HepG2 (cell line): ENCODE measurements at regions not wholly inside any gene's neighbourhood (a gene's known extent, or its start where the extent isn't known, plus 50 kb on each side); places are given as distances from the start of the nearest gene placed in this dataset.

Experiments used
- ATAC-seq: fragments of 200-7000 bp; cut with Tn5 transposase; 3 replicates; pipeline ENCODE4 v1.9.1; 2020; ENCODE audit warnings: mild to moderate bottlenecking, moderate library complexity
- BruUV-seq: library from RNA; stranded (reverse); fragments of 400-500 nt; replicated peaks from 2 replicates; lab custom pipeline; 2021; lab: Mats Ljungman, UMichigan
- CTCF ChIA-PET: fragments of 300-600 bp; formaldehyde crosslinking; extraction: SDS; loops from one replicate; lab custom pipeline; 2021; ENCODE audit warnings: low total read pairs, inconsistent platforms, low intra/inter-chr PET ratio; lab: Yijun Ruan, JAX
- POLR2A ChIA-PET: fragments of 350-600 bp; sonication (Branson Sonifier 250); formaldehyde crosslinking; loops from one replicate; lab custom pipeline; 2020; ENCODE audit warnings: antibody characterized with exemption, inconsistent platforms; lab: Yijun Ruan, JAX
- DNase-seq: peaks from one replicate; pipeline ENCODE4 v3.0.0-alpha.2; 2015; ENCODE audit warnings: low spot score
- FAIRE-seq: peaks from 3 replicates; lab custom pipeline; 2011; peaks lifted over from hg19 to GRCh38; lab: Jason Lieb, UNC
- H2AFZ ChIP-seq: one replicate; pipeline ENCODE4 v1.6.1; 2011; ENCODE audit warnings: low read length, inconsistent platforms
- H3K27ac ChIP-seq: fragments of 300-600 bp; 3 replicates; pipeline ENCODE4 v1.8.0; 2011; ENCODE audit warnings: mixed run types, mild to moderate bottlenecking, mixed read lengths, low read length, inconsistent platforms; ENCODE audit not compliant: insufficient read depth; ENCODE audit errors: extremely low read length
- H3K27me3 ChIP-seq, 2 experiments: fragments of 200-600 bp in 1 of 2; 2 replicates in 1 of 2; 3 replicates in 1 of 2; pipeline versions ENCODE4 v1.6.0 to v1.8.0; 2011; ENCODE audit warnings: low read length in 2 of 2, mild to moderate bottlenecking in 2 of 2, moderate library complexity in 2 of 2, inconsistent platforms in 1 of 2; ENCODE audit not compliant: insufficient read depth in 2 of 2, control insufficient read depth in 1 of 2
- H3K36me3 ChIP-seq, 2 experiments: fragments of 200-600 bp in 1 of 2; replicated peaks in 1 of 2; 2 replicates in 1 of 2; 3 replicates in 1 of 2; pipeline versions ENCODE4 v1.5.1 to v1.8.0; 2011; ENCODE audit warnings: low read length in 2 of 2, inconsistent platforms in 1 of 2; ENCODE audit not compliant: insufficient read depth in 2 of 2, control insufficient read depth in 1 of 2
- H3K4me1 ChIP-seq: 2 replicates; pipeline ENCODE4 v1.5.1; 2012; ENCODE audit warnings: low read length, inconsistent platforms; ENCODE audit not compliant: insufficient read depth
- H3K4me2 ChIP-seq: 2 replicates; pipeline ENCODE4 v1.6.0; 2011; ENCODE audit warnings: low read depth, low read length, inconsistent platforms
- H3K4me3 ChIP-seq, 3 experiments: fragments of 200-600 bp in 1 of 3; sonication (generic), shearing (Covaris generic) in 1 of 3; replicated peaks in 1 of 3; 2 replicates each; pipeline ENCODE4 v1.5.1; 2011 to 2016; ENCODE audit warnings: low read length in 3 of 3, inconsistent platforms in 2 of 3, low read depth in 2 of 3, mild to moderate bottlenecking in 2 of 3, control low read depth in 1 of 3, mixed read lengths in 1 of 3; ENCODE audit not compliant: insufficient read depth in 1 of 3
- H3K79me2 ChIP-seq: one replicate; pipeline ENCODE4 v1.6.1; 2011; ENCODE audit warnings: low read length, inconsistent platforms; ENCODE audit not compliant: insufficient read depth
- H3K9ac ChIP-seq: 2 replicates; pipeline ENCODE4 v1.6.0; 2011; ENCODE audit warnings: mild to moderate bottlenecking, low read depth, low read length, inconsistent platforms; ENCODE audit not compliant: insufficient read depth
- H3K9me3 ChIP-seq: 2 replicates; pipeline ENCODE4 v1.5.1; 2012; ENCODE audit warnings: mild to moderate bottlenecking, low read length
- H4K20me1 ChIP-seq: 2 replicates; pipeline ENCODE4 v1.6.0; 2011; ENCODE audit warnings: inconsistent platforms, mild to moderate bottlenecking, low read length, moderate library complexity; ENCODE audit not compliant: insufficient read depth
- EZH2 ChIP-seq: conservative IDR thresholded peaks from 2 replicates; pipeline ENCODE4 v1.6.1; 2012; ENCODE audit warnings: mild to moderate bottlenecking, low read depth, low read length, moderate library complexity
- MBNL3 ChIP-seq: fragments of 250-450 bp; sonication (Bioruptor Pico); conservative IDR thresholded peaks from 2 replicates; pipeline ENCODE4 v1.8.0; 2022; ENCODE audit warnings: mild to moderate bottlenecking, inconsistent platforms
- MTA1 ChIP-seq: sonication (generic); formaldehyde crosslinking; IDR thresholded peaks from 2 replicates; pipeline ENCODE4 v1.4.0; 2020; ENCODE audit warnings: missing genetic modification reagents, mild to moderate bottlenecking, borderline replicate concordance
- NR2C2 ChIP-seq: sonication (generic); formaldehyde crosslinking; IDR thresholded peaks from 2 replicates; pipeline ENCODE4 v1.4.0; 2020; ENCODE audit warnings: missing genetic modification reagents, mild to moderate bottlenecking, moderate library complexity, borderline replicate concordance
- REL ChIP-seq: sonication (generic); formaldehyde crosslinking; conservative IDR thresholded peaks from 2 replicates; pipeline ENCODE4 v1.8.0; 2022; ENCODE audit warnings: mild to moderate bottlenecking, missing genetic modification reagents, moderate library complexity
- SKI ChIP-seq: fragments of 450-650 bp; IDR thresholded peaks from one replicate; pipeline ENCODE4 v1.6.1; 2018; ENCODE audit warnings: mild to moderate bottlenecking; ENCODE audit not compliant: partially characterized antibody
- SRSF1 ChIP-seq: fragments of 200-400 bp; formaldehyde crosslinking; optimal IDR thresholded peaks from 2 replicates; pipeline ENCODE3; 2017; ENCODE audit warnings: mild to moderate bottlenecking, low read depth, low read length, moderate library complexity
- ZBED4 ChIP-seq: sonication (generic); formaldehyde crosslinking; IDR thresholded peaks from 2 replicates; pipeline ENCODE4 v1.4.0; 2020; ENCODE audit warnings: missing genetic modification reagents, borderline replicate concordance
- ZBTB37 ChIP-seq: sonication (generic); formaldehyde crosslinking; IDR thresholded peaks from 2 replicates; pipeline ENCODE4 v1.4.0; 2020; ENCODE audit warnings: mild to moderate bottlenecking, missing genetic modification reagents
- WGBS: methylation state at CpG from one replicate; pipeline ENCODE4 v1.1.6; 2017; ENCODE audit warnings: low lambda C conversion rate; 5-methylcytosine and 5-hydroxymethylcytosine counted together
- in situ Hi-C: cut with HindIII; loops from 2 replicates; pipeline ENCODE4 v1.10.0; 2017; ENCODE audit warnings: low pct_unique_long_range_greater_than_20kb; ENCODE audit not compliant: extremely low pct_ligation_motif_present
- intact Hi-C: fragments of 100-400 bp; cut with micrococcal nuclease; formaldehyde crosslinking; loops from one replicate; pipeline ENCODE4 v1.10.0; 2022; ENCODE audit not compliant: unreplicated experiment

- TF ChIP-seq SKI (no peak), MTA1 (CRISPR knock-in tag) (no peak), ZBED4 (no peak), SRSF1 (no peak), REL (no peak), ZBTB37 (no peak), EZH2 (no peak), NR2C2 (no peak)
Measured at GRCh38 chr5:159792180-159792579, 124.1 kb upstream of the ADRA1B start (continued).

- H3K27me3 ChIP-seq, result no peaks in the 10 kb centered on the region
- H3K79me2 ChIP-seq, result no peaks in the 10 kb centered on the region
- H3K36me3 ChIP-seq, result no peaks in the 10 kb centered on the region
- H3K4me1 ChIP-seq, result no peaks in the 10 kb centered on the region
- H3K9me3 ChIP-seq, result no peaks in the 10 kb centered on the region
- BruUV-seq, result no TSS peak
- 6% methylated on average over 4 of the region's 4 CpGs for WGBS
- H2AFZ ChIP-seq, result no peak overlapping the region
- ATAC-seq (no peak), DNase-seq (no peak)
- no peak overlapping the region for H3K27ac ChIP-seq
- CTCF ChIA-PET, result no interaction called here
- no peak overlapping the region for H3K4me2 ChIP-seq
- in situ Hi-C loops, result no loop called here
- H3K4me3 ChIP-seq, result no peak overlapping the region
- TF ChIP-seq MBNL3, result no peak
- TF ChIP-seq, all 625 proteins: peak for 0
- FAIRE-seq, result no peak
- POLR2A ChIA-PET, result no interaction called here
- Histone ChIP-seq H3K9ac (no peak overlapping the region), H4K20me1 (no peaks in the 10 kb centered on the region)
- intact Hi-C loops, result no loop called here
Measured at GRCh38 chr5:159797261-159797970, 118.9 kb upstream of the ADRA1B start.
